ENCODE measurements at regions not wholly inside any gene's neighbourhood (a gene's known extent, or its start where the extent isn't known, plus 50 kb on each side); places are given as distances from the start of the nearest gene placed in this dataset.
"Not testable (repeated sequence)": the region's sequence is repeated elsewhere in the genome, so short reads cannot be mapped to it uniquely, and the experiment has no call there.

GRCh38 chr9:87359958-87360601 is 137.6 kb upstream of the DAPK1 start:
- Mint-ChIP-seq H3K4me1 (no peaks in the 10 kb centered on the region), H3K4me3 (no peak overlapping the region), H3K27ac (no peak overlapping the region), H3K27me3 (peaks cover 11% of the 10 kb centered on the region), H3K9me3 (peaks cover 3% of the 10 kb centered on the region), H3K36me3 (ENCODE audit: low read depth) (no peaks in the 10 kb centered on the region)
- POLR2A ChIA-PET: no interaction called here
- CTCF ChIA-PET: no interaction called here
- no peak for DNase-seq

DNA sequence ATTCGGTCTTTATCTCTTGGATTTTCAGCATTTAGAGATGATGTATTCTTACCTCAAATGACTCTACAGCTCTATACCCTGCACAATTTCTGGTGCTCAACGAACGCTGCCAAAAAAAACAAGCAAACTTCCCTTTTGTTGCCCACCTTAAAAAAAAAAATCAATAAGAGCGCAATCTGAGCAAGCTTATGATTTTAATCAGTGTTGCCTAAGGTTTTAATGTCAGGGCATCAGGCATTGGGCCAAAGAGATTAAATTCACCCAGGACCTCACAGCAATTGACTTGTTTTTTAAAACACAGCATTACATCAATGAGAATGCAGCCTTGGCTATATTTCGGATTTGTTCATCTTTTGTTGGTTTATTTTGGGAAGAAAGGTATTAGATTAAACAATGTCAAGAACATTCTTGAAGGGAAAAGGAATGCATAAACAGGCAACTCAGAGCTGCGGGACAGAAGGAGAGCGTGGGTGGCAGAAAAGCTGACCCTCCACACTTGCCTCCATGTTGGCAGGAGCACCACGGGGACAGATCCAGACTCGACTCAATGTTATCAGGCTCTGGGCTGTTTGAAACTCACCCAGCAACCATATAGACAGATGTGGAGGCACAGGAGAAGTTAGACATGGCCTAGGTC is 127.5 kb upstream of the DAPK1 start:
- POLR2A ChIA-PET: no interaction called here
- Mint-ChIP-seq H3K27ac (no peak overlapping the region), H3K9me3 (no peaks in the 10 kb centered on the region), H3K4me3 (no peak overlapping the region), H3K27me3 (peaks cover 5% of the 10 kb centered on the region), H3K4me1 (peaks cover 8% of the 10 kb centered on the region), H3K36me3 (ENCODE audit: low read depth) (no peaks in the 10 kb centered on the region)
- CTCF ChIA-PET: no interaction called here
- DNase-seq: no peak

DNA sequence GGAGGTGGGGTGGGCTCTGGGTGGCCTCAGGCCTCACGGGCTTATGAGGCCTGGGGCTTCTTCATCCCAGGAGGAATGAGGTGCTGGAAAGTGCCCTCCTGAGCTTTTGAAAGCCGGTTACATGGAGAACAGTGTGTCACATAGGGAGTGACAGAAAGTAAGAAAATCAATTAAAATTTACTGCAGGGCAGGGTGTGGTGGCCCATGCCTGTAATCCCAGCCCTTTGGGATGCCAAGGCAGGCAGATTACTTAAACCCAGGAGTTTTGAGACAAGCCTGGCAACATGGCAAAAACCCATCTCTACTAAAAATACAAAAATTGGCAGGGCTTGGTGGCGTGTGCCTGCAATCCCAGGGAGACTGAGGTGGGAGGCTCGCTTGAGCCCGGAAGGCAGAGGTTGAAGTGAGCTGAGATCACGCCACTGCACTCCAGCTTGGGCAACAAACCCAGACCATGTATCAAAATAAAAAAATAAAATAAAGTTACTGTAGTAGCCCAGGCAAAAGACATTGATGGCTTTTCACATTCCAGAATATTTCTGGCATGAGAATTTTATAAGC is 125.8 kb upstream of the DAPK1 start:
- Mint-ChIP-seq H3K4me1 (peaks cover 8% of the 10 kb centered on the region), H3K36me3 (ENCODE audit: low read depth) (no peaks in the 10 kb centered on the region), H3K27me3 (peaks cover 2% of the 10 kb centered on the region), H3K4me3 (no peak overlapping the region), H3K9me3 (no peaks in the 10 kb centered on the region), H3K27ac (no peak overlapping the region)
- no peak for DNase-seq
- CTCF ChIA-PET: no interaction called here
- POLR2A ChIA-PET: no interaction called here

DNA sequence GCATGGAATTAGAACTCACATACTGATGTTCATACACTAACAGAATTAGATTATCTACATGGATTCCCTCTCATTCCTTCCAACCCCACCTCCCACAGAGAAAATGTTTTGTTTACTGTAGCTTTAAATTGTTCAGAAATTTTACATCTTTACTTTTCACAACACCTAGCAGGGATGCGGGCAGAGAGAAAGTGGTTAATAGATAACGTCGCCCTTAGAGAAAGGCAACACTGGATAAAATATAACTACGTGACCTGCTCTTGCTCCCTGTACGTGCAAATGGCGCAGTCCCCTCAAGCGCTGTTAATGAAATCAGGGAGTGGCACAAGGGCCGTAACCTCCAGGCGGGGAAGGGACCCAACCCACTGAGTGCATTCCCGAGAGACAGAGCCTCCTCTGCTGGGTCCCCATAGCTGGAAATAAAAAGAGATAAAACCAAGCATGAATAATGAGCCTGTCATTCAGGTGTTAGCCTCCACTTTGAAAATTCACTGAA is 125.3 kb upstream of the DAPK1 start:
- no peak for DNase-seq
- ChIA-PET CTCF (no interaction called here), POLR2A (no interaction called here)
- H3K4me1 Mint-ChIP-seq: peaks cover 8% of the 10 kb centered on the region
- H3K36me3 Mint-ChIP-seq (ENCODE audit: low read depth): no peaks in the 10 kb centered on the region
- H3K27ac Mint-ChIP-seq: no peak overlapping the region
- no peak overlapping the region for H3K4me3 Mint-ChIP-seq
- H3K27me3 Mint-ChIP-seq: peaks cover 2% of the 10 kb centered on the region
- no peaks in the 10 kb centered on the region for H3K9me3 Mint-ChIP-seq

DNA sequence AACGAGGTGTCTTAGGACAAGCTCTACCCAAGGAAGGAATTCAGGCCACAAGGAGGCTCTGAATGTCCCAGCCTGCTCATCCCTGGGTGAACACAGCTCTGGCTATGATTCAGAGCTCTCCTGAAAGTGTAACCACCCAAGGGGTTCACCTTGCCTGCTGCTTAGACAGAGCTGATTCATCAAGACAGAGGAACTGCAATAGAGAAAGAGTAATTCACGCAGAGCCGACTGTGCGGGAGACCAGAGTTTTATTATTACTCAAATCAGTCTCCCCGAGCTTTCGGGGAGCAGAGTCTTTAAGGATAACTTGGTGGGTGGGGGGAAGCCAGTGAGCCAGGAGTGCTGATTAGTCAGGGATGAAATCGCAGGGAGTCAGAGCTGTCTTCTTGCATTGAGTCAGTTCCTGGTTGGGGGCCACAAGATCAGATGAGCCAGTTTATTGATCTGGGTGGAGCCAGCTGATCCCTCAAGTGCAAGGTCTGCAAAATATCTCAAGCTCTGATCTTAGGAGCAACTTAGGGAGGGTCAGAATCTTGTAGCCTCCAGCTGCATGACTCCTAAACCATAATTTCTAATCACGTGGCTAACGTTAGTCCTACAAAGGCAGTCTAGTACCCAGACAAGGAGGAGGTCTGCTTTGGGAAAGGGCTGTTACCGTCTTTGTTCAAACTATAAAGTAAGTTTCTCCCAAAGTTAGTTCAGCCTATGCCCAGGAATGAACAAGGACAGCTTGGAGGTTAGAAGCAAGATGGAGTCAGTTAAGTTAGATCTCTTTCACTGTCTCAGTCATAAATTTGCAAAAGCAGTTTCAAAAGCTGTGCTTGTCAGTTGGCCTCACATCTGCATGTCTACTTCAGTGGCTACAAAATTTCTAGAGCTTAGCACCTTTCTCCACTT is 123.4 kb upstream of the DAPK1 start:
- H3K27ac Mint-ChIP-seq; DNase-seq; H3K4me1 Mint-ChIP-seq; H3K27me3 Mint-ChIP-seq; CTCF ChIA-PET; POLR2A ChIA-PET; H3K9me3 Mint-ChIP-seq; H3K4me3 Mint-ChIP-seq; H3K36me3 Mint-ChIP-seq (ENCODE audit: low read depth): not testable (repeated sequence)

- H3K9me3 Mint-ChIP-seq: no peaks in the 10 kb centered on the region
- H3K27ac Mint-ChIP-seq: no peak overlapping the region
- peaks cover 8% of the 10 kb centered on the region for H3K4me1 Mint-ChIP-seq
- no peak overlapping the region for H3K4me3 Mint-ChIP-seq
- ChIA-PET POLR2A (no interaction called here), CTCF (no interaction called here)
- H3K36me3 Mint-ChIP-seq (ENCODE audit: low read depth): no peaks in the 10 kb centered on the region
- DNase-seq: no peak
- peaks cover 2% of the 10 kb centered on the region for H3K27me3 Mint-ChIP-seq
Measured at GRCh38 chr9:87375397-87376073, 122.1 kb upstream of the DAPK1 start.

- CTCF ChIA-PET: no interaction called here
Measured at GRCh38 chr9:87378676-87379075, 119.0 kb upstream of the DAPK1 start.

GRCh38 chr9:87379300-87379699 is 118.4 kb upstream of the DAPK1 start:
- ChIA-PET POLR2A (no interaction called here), CTCF (no interaction called here)
- no peak overlapping the region for H3K4me3 Mint-ChIP-seq
- H3K36me3 Mint-ChIP-seq (ENCODE audit: low read depth): no peaks in the 10 kb centered on the region
- H3K27ac Mint-ChIP-seq: no peak overlapping the region
- no peaks in the 10 kb centered on the region for H3K27me3 Mint-ChIP-seq
- peaks cover 1% of the 10 kb centered on the region for H3K4me1 Mint-ChIP-seq
- DNase-seq: no peak
- no peaks in the 10 kb centered on the region for H3K9me3 Mint-ChIP-seq

More at GRCh38 chr9:87378676-87379075, 119.0 kb upstream of the DAPK1 start:
- Mint-ChIP-seq H3K4me3 (no peak overlapping the region), H3K9me3 (no peaks in the 10 kb centered on the region), H3K4me1 (peaks cover 7% of the 10 kb centered on the region), H3K27ac (no peak overlapping the region), H3K36me3 (ENCODE audit: low read depth) (no peaks in the 10 kb centered on the region), H3K27me3 (no peaks in the 10 kb centered on the region)
- DNase-seq: no peak
- POLR2A ChIA-PET: no interaction called here

DNA sequence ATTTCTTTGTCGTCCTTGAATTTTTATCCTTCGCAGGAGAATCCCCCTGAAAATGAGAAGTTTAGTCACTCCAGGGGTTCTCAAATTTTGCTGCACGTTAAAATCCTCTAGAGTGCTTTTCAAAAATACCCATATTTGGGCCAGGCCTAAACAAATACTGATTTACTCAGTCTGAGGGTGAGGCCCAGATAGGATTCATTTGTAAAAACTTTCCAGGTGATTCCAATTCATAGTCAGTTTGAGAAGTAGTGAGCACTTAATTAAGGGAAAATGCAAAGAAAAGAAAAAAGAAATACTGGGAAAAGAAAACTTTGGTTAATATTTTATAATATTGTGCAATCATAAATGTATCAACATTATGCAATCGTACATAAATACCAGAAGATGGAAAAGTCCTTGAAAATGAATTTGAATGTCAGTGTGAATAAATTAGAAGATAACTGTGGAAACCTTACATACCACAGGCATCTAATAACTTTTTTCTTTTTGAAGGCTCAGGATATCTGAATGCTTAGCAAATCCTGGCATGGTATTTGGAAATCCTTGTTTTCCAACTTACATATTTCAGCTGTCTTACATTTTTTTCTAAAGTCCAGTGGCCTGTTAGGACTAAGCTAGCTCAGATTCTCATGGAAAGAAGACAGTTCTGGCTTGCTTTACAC is 116.5 kb upstream of the DAPK1 start:
- no peak overlapping the region for H3K27ac Mint-ChIP-seq
- no peaks in the 10 kb centered on the region for H3K27me3 Mint-ChIP-seq
- CTCF ChIA-PET: no interaction called here

DNA sequence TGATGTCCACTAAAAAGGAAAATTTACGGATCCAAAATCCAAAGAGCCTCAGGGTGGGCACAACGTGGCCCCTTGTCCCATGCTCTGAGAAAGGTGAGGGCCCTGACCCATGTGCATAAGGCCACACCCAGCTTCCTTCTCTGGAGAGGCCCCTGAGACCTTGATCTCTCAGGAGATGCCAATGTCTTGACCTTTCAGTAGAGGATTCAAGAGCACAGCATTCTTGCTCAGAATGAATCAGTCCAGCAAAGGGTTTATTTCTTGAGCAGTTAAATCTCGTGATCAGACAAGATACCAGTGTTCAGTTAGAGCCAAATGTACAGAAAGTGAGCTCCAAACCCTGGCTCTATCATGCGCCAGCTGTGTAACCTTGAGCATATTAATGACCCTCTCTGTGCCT is 115.9 kb upstream of the DAPK1 start:
- H3K4me1 Mint-ChIP-seq: no peaks in the 10 kb centered on the region
- POLR2A ChIA-PET: no interaction called here
- CTCF ChIA-PET: no interaction called here
- no peak overlapping the region for H3K27ac Mint-ChIP-seq
- no peak overlapping the region for H3K4me3 Mint-ChIP-seq
- H3K36me3 Mint-ChIP-seq (ENCODE audit: low read depth): no peaks in the 10 kb centered on the region
- no peak for DNase-seq
- H3K9me3 Mint-ChIP-seq: peaks cover 2% of the 10 kb centered on the region
- H3K27me3 Mint-ChIP-seq: no peaks in the 10 kb centered on the region

More for the DNA sequence above, 116.5 kb upstream of the DAPK1 start:
- Mint-ChIP-seq H3K4me3 (no peak overlapping the region), H3K9me3 (peaks cover 2% of the 10 kb centered on the region), H3K36me3 (ENCODE audit: low read depth) (no peaks in the 10 kb centered on the region), H3K4me1 (no peaks in the 10 kb centered on the region)
- POLR2A ChIA-PET: no interaction called here
- DNase-seq: no peak

DNA sequence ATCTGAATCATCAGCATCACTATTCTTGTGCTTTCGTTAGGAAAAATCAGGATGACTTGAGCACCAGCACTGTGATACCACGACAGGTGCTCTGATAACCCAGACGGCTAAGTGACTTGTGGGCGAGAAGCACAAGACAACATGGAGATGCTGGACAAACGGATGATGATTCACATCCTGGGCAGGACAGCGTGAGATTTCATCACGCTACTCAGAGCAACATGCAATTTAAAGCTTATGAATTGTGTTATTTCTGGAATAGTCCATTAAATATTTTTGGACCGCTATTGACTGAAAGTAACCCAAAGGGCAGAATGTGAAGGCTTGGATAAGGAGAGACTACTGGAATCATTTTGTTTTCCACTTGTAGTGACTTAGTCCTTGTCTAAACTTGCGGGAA is 114.8 kb upstream of the DAPK1 start:
- no peaks in the 10 kb centered on the region for H3K27me3 Mint-ChIP-seq
- no peaks in the 10 kb centered on the region for H3K4me1 Mint-ChIP-seq
- no peak overlapping the region for H3K4me3 Mint-ChIP-seq
- POLR2A ChIA-PET: no interaction called here
- no peaks in the 10 kb centered on the region for H3K36me3 Mint-ChIP-seq (ENCODE audit: low read depth)
- DNase-seq: no peak
- peaks cover 2% of the 10 kb centered on the region for H3K9me3 Mint-ChIP-seq
- no peak overlapping the region for H3K27ac Mint-ChIP-seq
- CTCF ChIA-PET: no interaction called here

- POLR2A ChIA-PET: no interaction called here
- no peak overlapping the region for H3K27ac Mint-ChIP-seq
- peaks cover 2% of the 10 kb centered on the region for H3K9me3 Mint-ChIP-seq
- DNase-seq: no peak
- CTCF ChIA-PET: no interaction called here
- no peaks in the 10 kb centered on the region for H3K36me3 Mint-ChIP-seq (ENCODE audit: low read depth)
- H3K4me3 Mint-ChIP-seq: no peak overlapping the region
- no peaks in the 10 kb centered on the region for H3K4me1 Mint-ChIP-seq
- no peaks in the 10 kb centered on the region for H3K27me3 Mint-ChIP-seq
Measured at GRCh38 chr9:87383344-87384150, 114.1 kb upstream of the DAPK1 start.

Measured in activated CD4-positive, alpha-beta memory T cell treated with anti-CD3 and anti-CD28 coated beads, Interleukin-2, amount 10 ng/mL, durations not matched to agents 7 days and 5 days (primary cell).